Smooth muscle cell (in vitro differentiated cells): ENCODE measurements at regions not wholly inside any gene's neighbourhood (a gene's known extent, or its start where the extent isn't known, plus 50 kb on each side); places are given as distances from the start of the nearest gene placed in this dataset.
A peak's percentile ranks its signal among the peaks of the same experiment; 100 is the strongest.

Source experiments
- DNase-seq: peaks from one replicate; lab custom pipeline; 2025; ENCODE audit not compliant: unreplicated experiment; lab: John Stamatoyannopoulos, UW
- H2AFZ ChIP-seq: fragments of 200-600 bp; sonication (generic); 2 replicates; pipeline ENCODE4 v1.6.0; 2016; ENCODE audit warnings: antibody characterized with exemption, low read depth, mild to moderate bottlenecking
- H3F3A ChIP-seq: fragments of 200-600 bp; sonication (generic); 2 replicates; pipeline ENCODE4 v1.6.0; 2017; ENCODE audit warnings: antibody characterized with exemption, low read depth
- H3K27ac ChIP-seq: fragments of 200-600 bp; sonication (generic); 2 replicates; pipeline ENCODE4 v1.5.1; 2016; ENCODE audit warnings: low read depth, mild to moderate bottlenecking
- H3K27me3 ChIP-seq: fragments of 200-600 bp; sonication (generic); 2 replicates; pipeline ENCODE4 v1.6.1; 2016; ENCODE audit warnings: low read depth, mild to moderate bottlenecking
- H3K36me3 ChIP-seq: fragments of 200-600 bp; sonication (generic); 2 replicates; pipeline ENCODE4 v1.5.1; 2016; ENCODE audit warnings: low read depth
- H3K4me1 ChIP-seq: fragments of 200-600 bp; sonication (generic); 2 replicates; pipeline ENCODE4 v1.5.1; 2016; ENCODE audit warnings: low read depth
- H3K4me2 ChIP-seq: fragments of 200-600 bp; sonication (generic); 2 replicates; pipeline ENCODE4 v1.6.0; 2016; ENCODE audit warnings: mild to moderate bottlenecking
- H3K4me3 ChIP-seq: fragments of 200-600 bp; sonication (generic); 2 replicates; pipeline ENCODE4 v1.5.1; 2016; ENCODE audit warnings: mild to moderate bottlenecking
- H3K79me2 ChIP-seq: fragments of 200-600 bp; sonication (generic); 2 replicates; pipeline ENCODE4 v1.6.0; 2016; ENCODE audit warnings: low read depth, mild to moderate bottlenecking
- H3K9ac ChIP-seq: fragments of 200-600 bp; sonication (generic); 2 replicates; pipeline ENCODE4 v1.6.0; 2016; ENCODE audit warnings: low read depth
- H3K9me3 ChIP-seq: fragments of 200-600 bp; sonication (generic); replicated peaks from 2 replicates; pipeline ENCODE4 v1.5.1; 2016; ENCODE audit warnings: low read depth
- H4K20me1 ChIP-seq: fragments of 200-600 bp; sonication (generic); 2 replicates; pipeline ENCODE4 v1.6.0; 2016; ENCODE audit warnings: low read depth
- CTCF ChIP-seq: fragments of 200-600 bp; sonication (generic); IDR thresholded peaks from 2 replicates; pipeline ENCODE4 v1.5.1; 2017; ENCODE audit warnings: borderline replicate concordance, mild to moderate bottlenecking, antibody characterized with exemption; ENCODE audit not compliant: insufficient read depth, poor library complexity, severe bottlenecking
- WGBS: methylation state at CpG from one replicate; pipeline ENCODE4 v1.1.7; 2016; ENCODE audit warnings: low lambda C conversion rate; 5-methylcytosine and 5-hydroxymethylcytosine counted together

DNA sequence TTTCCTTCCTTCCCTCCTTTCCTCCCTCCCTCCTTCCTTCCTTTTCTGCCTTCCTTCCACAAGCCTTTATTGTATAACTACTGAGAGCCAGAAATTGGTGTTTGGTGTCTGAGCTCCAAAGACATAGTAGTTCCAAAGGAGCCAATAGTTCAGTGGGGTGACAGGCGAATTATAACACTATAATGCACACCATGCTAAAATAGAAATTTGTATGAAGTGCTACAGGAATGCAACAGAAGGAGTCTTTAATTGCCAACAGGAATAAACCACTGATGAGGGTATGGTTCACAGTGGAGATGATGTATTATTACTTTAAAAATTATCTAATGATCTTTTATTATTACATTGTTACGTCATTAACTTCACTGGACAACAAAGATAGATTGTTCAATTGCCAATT is 158.8 kb upstream of the SP8 start:
- H3K9me3 ChIP-seq: no peaks in the 10 kb centered on the region
- H3F3A ChIP-seq: no peaks in the 10 kb centered on the region
- no peaks in the 10 kb centered on the region for H3K36me3 ChIP-seq
- no peaks in the 10 kb centered on the region for H3K79me2 ChIP-seq
- H3K27me3 ChIP-seq: no peaks in the 10 kb centered on the region
- 38% methylated on average over 2 of the region's 2 CpGs for WGBS
- no peak for TF ChIP-seq CTCF
- DNase-seq: no peak
- no peak overlapping the region for H3K27ac ChIP-seq
- no peaks in the 10 kb centered on the region for H4K20me1 ChIP-seq
- no peak overlapping the region for H2AFZ ChIP-seq
- H3K4me2 ChIP-seq: no peak overlapping the region
- no peak overlapping the region for H3K9ac ChIP-seq
- H3K4me1 ChIP-seq: no peaks in the 10 kb centered on the region
- no peak overlapping the region for H3K4me3 ChIP-seq

DNA sequence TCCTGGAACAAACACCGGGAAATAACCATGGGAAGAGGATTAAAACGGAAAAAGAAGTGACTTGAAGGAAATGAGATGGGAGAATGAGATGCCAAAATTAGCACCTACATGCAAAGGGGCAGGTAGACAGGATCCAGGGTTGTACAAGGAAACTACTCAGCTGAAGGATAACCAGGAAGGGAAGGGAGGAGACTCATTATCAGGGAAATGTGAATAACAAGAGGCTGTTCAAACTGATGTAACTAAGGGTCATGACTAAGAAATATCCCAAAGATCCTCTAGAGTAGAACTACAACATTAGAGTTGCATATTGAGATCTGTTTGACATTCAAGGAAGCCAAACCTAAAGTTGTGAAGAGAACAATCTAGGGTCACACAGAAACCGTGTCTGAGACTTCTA is 166.2 kb upstream of the SP8 start:
- H3K4me2 ChIP-seq: no peak overlapping the region
- peaks cover 3% of the 10 kb centered on the region for H3K4me1 ChIP-seq
- H3F3A ChIP-seq: no peaks in the 10 kb centered on the region
- no peaks in the 10 kb centered on the region for H3K79me2 ChIP-seq
- H3K27me3 ChIP-seq: no peaks in the 10 kb centered on the region
- H2AFZ ChIP-seq: peak overlapping the region; percentile 30
- no peaks in the 10 kb centered on the region for H3K9me3 ChIP-seq
- DNase-seq: no peak
- H3K9ac ChIP-seq: no peak overlapping the region
- no peak for TF ChIP-seq CTCF
- no peaks in the 10 kb centered on the region for H4K20me1 ChIP-seq
- 43% methylated on average over 3 of the region's 3 CpGs for WGBS
- H3K36me3 ChIP-seq: no peaks in the 10 kb centered on the region
- H3K4me3 ChIP-seq: no peak overlapping the region
- H3K27ac ChIP-seq: no peak overlapping the region

DNA sequence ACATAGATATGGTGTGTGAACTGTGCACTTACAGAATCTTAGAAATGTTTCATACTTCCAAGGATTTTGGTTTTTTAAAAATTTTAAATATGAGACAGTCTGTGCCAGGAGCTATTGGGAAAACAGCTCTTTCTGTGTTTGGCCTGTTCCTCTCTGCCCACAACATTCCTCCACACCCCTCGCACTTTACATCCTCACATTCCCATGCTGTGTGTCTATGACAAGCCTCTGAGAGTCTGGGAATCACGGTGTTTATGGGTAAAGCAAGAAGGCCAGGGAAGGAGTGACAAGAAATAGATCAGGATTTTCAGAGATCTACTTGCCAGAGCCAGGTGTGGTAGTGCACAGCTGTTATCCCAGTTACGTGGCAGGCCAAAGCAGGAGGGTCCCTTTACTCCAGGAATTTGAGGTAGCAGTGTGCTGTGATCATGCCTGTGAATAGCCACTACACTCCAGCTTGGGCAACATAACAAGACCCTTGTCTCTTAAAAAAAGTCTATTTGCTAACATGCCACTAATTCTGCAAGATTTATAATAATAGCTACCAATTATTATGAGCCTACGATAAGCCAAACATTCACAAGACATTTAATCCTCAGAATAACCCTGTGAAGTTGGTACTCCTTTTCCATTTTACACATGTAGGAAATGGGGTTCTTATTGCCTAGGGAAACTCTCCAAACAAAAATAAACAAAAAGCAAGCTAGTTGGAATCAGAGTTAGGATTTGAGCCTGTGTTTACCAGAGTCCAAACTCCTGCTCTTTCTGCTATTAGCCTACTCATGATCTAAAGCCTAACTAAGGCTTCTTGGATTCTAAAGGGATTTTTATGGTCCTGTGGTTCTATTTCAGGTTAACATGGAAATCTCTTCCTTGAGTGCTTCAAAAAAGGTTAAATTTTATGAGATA is 168.3 kb upstream of the SP8 start:
- Histone ChIP-seq H4K20me1 (no peaks in the 10 kb centered on the region), H3K9me3 (no peaks in the 10 kb centered on the region), H3K4me2 (peak overlapping the region; percentile 18), H3K9ac (no peak overlapping the region), H3K4me3 (no peak overlapping the region), H3K27ac (peak overlapping the region; percentile 48), H3F3A (no peaks in the 10 kb centered on the region), H3K79me2 (no peaks in the 10 kb centered on the region), H3K27me3 (no peaks in the 10 kb centered on the region), H3K36me3 (no peaks in the 10 kb centered on the region), H3K4me1 (peaks cover 3% of the 10 kb centered on the region), H2AFZ (peak overlapping the region; percentile 5)
- 48% methylated on average over 4 of the region's 4 CpGs for WGBS
- no peak for DNase-seq
- no peak for TF ChIP-seq CTCF

DNA sequence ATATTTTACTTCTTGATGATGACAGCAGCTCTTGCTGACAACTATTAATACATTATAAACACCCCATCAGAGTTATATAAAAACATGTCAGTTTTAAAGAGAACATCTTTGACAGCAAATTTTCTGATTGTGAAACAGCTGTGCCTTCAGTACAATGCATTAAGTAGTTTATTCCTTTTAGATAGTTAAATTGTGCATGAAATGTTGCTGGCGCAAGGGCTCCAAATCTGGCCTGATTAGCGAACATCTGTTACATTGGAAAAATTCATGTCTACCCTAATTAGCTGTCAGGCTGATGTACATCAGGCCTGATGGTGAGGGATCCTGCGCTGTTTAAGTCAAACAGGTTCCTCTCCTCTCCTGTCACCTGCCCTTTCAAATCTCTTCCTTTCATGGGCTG is 171.9 kb upstream of the SP8 start:
- no peak overlapping the region for H3K9ac ChIP-seq
- peaks cover 3% of the 10 kb centered on the region for H3K4me1 ChIP-seq
- H4K20me1 ChIP-seq: no peaks in the 10 kb centered on the region
- H3K4me3 ChIP-seq: no peak overlapping the region
- 77% methylated on average over 3 of the region's 3 CpGs for WGBS
- no peak for DNase-seq
- no peaks in the 10 kb centered on the region for H3K36me3 ChIP-seq
- H2AFZ ChIP-seq: no peak overlapping the region
- H3F3A ChIP-seq: no peaks in the 10 kb centered on the region
- no peaks in the 10 kb centered on the region for H3K27me3 ChIP-seq
- H3K4me2 ChIP-seq: no peak overlapping the region
- TF ChIP-seq CTCF: no peak
- no peak overlapping the region for H3K27ac ChIP-seq
- H3K9me3 ChIP-seq: no peaks in the 10 kb centered on the region
- no peaks in the 10 kb centered on the region for H3K79me2 ChIP-seq
